DMS53 treated with DMSO at 0.1 percent for 48 hours (cell line): ENCODE measurements at regions not wholly inside any gene's neighbourhood (a gene's known extent, or its start where the extent isn't known, plus 50 kb on each side); places are given as distances from the start of the nearest gene placed in this dataset.
A peak's percentile ranks its signal among the peaks of the same experiment; 100 is the strongest.
"Not testable (repeated sequence)": the region's sequence is repeated elsewhere in the genome, so short reads cannot be mapped to it uniquely, and the experiment has no call there.

Experiments
- DNase-seq: peaks from one replicate; lab custom pipeline; 2025; ENCODE audit not compliant: unreplicated experiment; lab: John Stamatoyannopoulos, UW

DNA sequence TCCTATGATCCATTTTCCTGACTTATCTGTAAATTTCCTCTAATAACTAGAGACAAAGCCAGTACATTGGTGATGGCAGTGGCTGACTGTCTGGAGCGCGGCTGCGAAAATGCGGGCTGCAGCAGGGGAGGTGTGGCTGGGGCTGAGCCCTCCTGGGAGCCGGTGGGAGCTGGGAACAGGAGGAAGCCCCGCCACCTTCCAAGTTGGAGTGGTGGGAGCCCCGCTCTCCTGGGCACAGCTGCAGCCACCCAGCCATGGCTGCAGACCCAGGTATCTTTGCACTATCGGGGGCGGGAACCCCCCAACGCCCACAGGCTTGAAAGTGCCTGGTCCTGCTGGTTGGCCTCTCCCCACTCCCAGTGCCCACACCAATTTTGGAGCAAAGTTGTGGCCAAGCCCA, 633.0 kb upstream of the TMEFF2 start:
- DNase-seq = no peak

DNA sequence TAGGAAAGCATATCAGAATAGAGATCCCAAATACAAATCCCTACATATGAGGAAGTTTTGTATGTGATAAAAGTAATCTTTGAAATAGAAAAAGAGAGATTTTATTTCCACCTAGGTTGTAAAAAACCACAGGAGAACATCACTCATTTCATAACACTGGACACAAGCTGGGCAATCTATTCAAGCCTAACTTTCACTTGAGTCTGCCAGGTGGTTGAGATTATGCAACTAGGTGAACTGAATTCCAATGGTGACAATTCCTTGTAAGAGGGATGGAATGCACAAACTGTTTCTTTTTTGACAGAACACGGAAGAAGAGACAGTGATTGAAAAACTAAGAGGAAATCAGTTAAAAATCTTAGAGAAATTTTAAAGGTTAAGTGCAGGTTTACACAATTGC, 619.6 kb upstream of the TMEFF2 start:
- no peak for DNase-seq

GRCh38 chr2:192813341-192813740, 618.6 kb upstream of the TMEFF2 start:
- DNase-seq = peak; percentile 29

- DNase-seq = no peak
Measured at GRCh38 chr2:192809173-192809572, 614.4 kb upstream of the TMEFF2 start.

DNA sequence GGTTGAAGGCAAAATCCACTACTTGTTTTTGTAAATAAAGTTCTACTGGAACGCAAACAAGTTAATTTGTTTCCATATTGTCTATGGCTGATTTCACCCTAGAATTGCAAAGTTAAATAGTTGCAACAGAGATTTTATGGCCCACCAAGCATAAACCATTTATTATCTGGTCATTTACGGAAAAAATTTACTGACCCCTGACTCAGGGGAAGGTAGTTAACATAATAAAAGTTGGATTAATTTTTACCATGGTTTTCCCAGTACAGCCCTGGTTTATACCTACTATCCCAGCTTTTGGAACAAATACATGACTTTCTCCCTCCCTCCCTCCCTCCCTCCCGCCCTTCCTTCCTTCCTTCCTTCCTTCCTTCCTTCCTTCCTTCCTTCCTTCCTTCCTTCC, 588.9 kb upstream of the TMEFF2 start:
- no peak for DNase-seq

- no peak for DNase-seq
Measured at GRCh38 chr2:192775459-192776262, 580.9 kb upstream of the TMEFF2 start.

DNA sequence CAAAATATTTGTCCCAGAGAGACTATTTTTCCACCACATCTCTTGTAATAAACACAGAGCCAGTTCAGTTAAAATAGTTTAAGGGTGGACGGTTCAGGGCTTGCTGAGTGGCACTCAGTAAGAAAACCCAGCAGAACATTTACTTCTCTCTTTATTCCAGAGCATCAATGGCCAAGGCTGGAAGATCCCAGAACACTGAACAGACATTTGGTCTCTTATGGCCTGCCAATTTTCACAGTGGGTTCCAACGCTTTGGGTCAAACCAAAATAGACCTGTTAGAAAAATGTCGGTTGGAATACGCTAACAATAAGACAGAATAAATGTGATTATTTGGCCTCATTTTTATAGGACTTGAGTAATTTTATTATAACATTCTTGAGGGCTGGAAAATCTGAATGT, 580.3 kb upstream of the TMEFF2 start:
- no peak for DNase-seq

DNA sequence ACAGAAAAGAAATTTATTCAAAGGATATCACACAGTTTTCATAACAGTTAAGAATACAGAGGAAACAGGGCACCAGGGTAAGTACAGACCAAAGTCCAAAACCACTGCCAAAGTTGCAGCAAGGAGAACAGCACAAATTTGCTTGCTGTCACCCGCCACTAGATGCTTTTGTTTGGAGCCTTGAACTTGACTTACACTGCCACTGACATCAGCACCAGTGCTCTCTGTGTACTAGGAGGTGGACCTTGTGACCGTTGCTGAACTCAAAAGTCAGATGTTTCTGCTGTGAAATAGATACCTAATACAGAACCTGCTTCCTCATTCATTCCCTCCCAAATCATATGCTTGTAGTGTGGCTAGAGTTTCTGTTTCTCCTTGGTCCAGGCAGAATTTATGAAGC, 578.3 kb upstream of the TMEFF2 start:
- DNase-seq = no peak

DNA sequence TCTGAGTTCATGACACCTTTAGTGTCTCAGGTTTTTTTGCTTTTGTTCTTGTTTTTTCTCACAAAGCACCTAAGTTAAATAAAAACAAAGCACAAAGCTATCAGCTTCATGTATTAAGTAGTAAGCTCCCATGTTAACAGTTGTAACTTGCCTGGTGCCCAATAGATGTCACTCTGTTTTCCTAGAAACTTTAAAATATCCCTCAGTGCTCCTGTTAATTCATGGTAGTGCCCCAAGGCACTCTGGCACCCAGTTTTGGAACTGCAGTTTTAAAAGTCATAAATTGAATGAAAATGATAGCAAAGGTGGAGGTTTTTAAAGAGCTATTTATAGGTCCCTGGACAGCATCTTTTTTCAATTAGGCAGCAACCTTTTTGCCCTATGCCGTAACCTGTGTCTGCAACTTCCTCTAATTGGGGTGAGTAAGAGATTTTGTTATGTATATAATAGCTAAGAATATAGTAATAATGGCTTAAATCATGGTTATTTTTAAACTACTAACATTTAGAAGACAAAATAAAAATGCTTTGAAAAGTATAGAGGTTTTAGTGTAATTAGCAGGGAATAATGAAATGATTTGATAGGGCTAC, 555.0 kb upstream of the TMEFF2 start:
- peak; percentile 26 for DNase-seq

GRCh38 chr2:192741889-192742288, 547.2 kb upstream of the TMEFF2 start:
- no peak for DNase-seq

GRCh38 chr2:192735447-192735846, 540.7 kb upstream of the TMEFF2 start:
- no peak for DNase-seq

GRCh38 chr2:192729369-192729768, 534.6 kb upstream of the TMEFF2 start:
- no peak for DNase-seq

- DNase-seq = no peak
Measured at GRCh38 chr2:192725991-192726390, 531.3 kb upstream of the TMEFF2 start.

DNA sequence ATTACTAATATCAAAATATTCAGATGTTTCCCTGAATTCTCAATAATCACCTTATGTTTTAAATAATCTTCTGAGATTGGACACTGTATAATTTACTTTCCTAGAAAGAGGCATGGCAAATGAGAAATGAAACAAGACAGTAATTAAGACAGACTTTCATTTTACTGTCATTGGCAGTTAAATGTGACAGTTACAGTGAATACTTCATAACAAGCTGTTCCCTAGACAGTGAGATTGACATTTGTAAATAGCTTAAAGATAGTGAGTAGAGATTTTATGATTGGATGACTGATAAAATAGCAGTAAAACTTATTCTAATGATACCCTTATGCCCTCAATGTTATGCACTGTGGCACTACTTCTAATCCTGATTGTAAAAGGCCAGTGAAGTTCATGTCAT, 524.9 kb upstream of the TMEFF2 start:
- DNase-seq = no peak

DNA sequence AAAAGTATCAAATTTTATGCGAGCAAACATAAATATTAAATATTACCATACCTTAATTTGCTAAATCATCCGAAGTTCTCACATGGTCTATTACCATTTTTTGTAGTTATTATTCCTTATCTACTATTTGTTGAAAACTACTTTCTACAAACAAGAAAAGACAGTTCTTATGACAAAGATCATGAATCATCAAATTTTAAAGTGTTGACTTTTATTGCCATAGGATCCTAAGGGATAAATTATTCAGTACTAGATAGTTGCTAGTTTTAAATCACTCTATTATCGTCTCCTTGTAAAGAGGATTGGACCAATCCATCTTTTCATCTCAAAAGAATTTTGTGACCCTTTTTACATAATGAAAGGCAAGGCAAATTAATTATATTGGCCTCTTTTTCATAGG, 523.6 kb upstream of the TMEFF2 start:
- DNase-seq = no peak

DNA sequence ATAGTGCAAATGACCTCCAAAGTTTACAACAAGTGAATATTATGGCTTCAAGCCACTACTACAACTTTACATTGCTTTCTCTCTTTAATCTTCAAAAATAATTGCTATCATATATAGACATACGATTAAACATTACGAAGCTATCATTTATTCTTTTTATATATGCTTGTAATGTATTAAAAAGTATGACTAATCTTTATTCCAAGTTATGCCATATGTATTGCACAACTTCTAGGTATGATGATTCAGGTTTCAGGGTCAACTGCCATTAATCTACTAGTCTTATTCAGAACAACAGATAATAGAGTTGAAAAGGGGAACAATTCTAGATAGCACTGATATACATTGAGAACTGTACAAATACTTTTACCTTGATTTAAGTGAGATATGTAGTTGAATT, 506.2 kb upstream of the TMEFF2 start:
- DNase-seq = no peak

- DNase-seq = no peak
Measured at GRCh38 chr2:192697880-192698279, 503.1 kb upstream of the TMEFF2 start.

- no peak for DNase-seq
Measured at GRCh38 chr2:192696857-192697256, 502.1 kb upstream of the TMEFF2 start.

DNA sequence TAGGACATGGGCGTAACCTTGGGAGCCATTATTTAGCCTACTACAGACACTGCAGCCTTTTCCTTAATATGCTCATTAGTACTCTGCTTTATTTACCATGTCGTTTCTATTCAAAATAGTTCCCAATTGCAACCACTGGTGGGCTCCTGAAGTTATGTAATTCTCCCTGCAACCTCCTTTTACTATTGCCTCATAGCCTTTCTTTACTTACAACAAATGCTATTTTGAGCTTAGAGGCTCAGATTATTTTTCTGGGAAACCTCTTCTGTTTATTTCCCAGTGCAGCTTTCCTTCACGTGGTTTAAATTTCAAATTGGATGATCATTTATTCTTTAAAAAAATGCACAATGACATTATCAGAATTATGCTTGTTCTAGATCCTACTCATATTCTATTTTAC, 492.3 kb upstream of the TMEFF2 start:
- no peak for DNase-seq

DNA sequence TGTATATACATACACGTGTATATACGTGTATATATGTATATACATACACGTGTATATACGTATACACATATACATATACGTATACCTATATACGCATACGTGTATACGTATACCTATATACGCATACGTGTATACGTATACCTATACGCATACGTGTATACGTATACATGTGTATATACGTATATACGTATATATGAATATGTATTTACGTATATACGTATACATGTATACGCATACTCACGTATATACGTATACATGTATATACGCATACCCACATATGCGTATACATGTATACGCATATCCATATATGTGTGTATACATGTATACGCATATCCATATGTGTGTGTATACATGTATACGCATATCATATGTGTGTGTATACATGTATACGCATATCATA, 487.8 kb upstream of the TMEFF2 start:
- DNase-seq = not testable (repeated sequence)

- DNase-seq = no peak
Measured at GRCh38 chr2:192675681-192676080, 480.9 kb upstream of the TMEFF2 start.

DNA sequence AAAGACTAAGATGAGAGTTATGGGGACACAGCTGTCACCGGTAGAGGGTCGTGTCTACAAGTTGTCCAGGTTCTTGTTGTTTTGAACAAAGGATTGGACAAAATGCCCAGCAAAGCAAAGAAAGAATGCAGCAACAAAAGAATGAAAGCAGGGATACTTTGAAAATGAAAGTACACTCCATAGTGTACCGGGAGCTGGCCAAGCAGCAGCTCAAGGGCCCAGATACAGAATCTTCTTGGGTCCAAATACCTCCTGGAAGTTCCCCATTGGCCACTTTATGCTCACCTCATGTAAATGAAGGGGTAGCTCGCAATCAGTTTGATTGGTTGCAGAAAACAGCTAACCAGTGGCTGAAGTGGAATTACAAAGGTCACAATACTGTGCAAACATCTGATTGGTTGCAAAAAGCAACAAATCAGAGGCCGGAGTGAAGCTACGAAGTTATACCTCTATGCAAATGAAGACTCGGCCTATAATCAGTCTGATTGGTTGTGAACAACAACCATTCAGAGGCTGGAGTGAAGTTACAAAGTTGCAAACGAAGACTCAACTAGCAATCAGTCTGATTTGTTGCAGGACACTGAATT, 474.9 kb upstream of the TMEFF2 start:
- DNase-seq = no peak
